C4-2B (cell line): ENCODE measurements at regions not wholly inside any gene's neighbourhood (a gene's known extent, or its start where the extent isn't known, plus 50 kb on each side); places are given as distances from the start of the nearest gene placed in this dataset.

Experiments
- H3K27ac ChIP-seq: fragments of 450-650 bp; 2 replicates; pipeline ENCODE4 v1.5.1; 2017
- CTCF ChIP-seq: fragments of 450-650 bp; conservative IDR thresholded peaks from 2 replicates; pipeline ENCODE4 v1.5.1; 2017; ENCODE audit warnings: mild to moderate bottlenecking
- ZFX ChIP-seq: fragments of 450-650 bp; IDR thresholded peaks from 2 replicates; pipeline ENCODE4 v1.6.1; 2017

- TF ChIP-seq CTCF (no peak), ZFX (no peak)
- H3K27ac ChIP-seq = no peak overlapping the region
Observed at GRCh38 chr12:75707983-75708382, 196.6 kb upstream of the KRR1 start.

GRCh38 chr12:75706786-75707605 lies 195.6 kb upstream of the KRR1 start:
- no peak overlapping the region for H3K27ac ChIP-seq
- TF ChIP-seq ZFX (no peak), CTCF (no peak)

DNA sequence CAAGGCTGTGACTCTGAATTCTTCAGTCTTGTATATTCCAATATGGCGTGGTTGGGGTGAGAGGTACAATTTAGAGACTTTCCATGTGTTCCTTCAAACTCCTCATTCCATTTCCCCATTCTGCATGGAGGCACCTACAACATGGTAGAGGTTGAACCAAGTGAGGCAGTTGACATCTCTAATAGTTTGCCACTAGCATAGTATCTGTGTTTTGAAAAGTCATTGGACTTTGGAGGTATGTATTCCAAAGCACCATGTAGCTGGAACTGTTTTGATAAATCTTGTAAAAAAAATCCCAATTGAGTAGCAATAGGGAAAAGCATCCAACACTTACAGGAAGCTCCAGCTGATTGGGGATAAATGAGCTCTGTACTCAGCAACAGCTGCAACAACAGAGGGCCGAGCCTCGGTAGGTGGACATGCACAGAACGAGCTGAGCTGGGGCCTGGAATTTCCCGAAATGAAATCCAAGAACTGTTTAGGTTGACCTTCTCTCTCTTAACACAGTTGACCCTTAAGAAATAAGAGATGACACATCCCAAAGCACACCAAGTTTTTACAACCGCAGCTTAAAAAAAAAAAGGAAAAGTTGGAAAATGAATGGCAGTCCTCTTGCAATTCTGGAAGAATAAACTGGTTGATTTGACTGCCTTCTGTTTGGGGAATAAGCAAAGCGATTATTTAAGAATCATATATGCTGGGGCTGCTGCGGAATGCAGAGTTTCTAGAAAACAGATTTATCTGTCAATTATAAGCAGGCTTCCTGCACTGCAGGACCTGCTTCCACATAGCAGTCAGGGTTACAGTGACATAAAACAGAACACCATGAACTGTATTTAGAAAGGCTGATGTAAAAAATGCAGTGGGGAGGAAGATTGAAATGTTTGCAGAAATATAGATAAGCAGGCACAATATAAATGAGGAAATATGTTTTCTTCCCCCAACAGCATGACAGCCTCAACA lies 194.6 kb upstream of the KRR1 start:
- no peak overlapping the region for H3K27ac ChIP-seq
- TF ChIP-seq CTCF = no peak
- no peak for TF ChIP-seq ZFX

DNA sequence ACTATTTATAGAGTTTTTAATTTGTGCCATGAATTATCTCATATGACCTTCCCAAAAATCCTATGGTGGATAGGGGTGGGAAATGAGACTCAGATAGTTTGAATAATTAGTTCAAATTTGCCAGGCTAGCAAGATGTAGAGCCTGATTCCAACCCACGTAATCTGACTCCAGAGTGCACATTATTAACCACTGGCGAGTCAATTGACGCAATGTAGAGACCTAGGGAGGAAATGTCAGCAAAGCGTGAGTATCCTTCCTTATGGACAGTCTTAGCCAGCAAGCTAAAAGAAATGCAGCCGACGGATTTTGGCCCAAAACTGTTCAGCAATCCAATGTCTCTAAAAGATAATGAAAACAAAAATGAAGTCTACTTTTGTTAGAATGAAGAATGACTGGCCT lies 193.3 kb upstream of the KRR1 start:
- TF ChIP-seq CTCF (no peak), ZFX (no peak)
- H3K27ac ChIP-seq = no peak overlapping the region

DNA sequence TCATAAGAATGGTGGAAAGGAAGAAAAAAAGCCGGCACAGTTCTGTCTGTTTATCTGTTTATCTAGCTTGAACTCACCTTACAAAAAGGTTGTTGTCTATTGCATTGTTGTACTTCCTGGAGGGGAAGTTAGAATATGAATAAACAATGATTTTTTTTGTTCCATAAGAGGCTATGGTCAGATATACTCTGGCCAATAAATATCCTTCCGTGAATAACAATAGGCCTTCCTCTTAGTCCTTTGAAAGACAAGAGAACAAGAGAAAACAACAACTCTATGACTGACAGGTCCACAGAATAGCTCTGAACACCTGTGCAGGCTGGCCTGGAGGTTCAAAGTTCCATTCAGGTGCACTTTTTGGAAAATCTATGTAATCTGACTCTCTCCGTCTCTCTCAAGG lies 192.8 kb upstream of the KRR1 start:
- H3K27ac ChIP-seq = no peak overlapping the region
- TF ChIP-seq ZFX (no peak), CTCF (no peak)

DNA sequence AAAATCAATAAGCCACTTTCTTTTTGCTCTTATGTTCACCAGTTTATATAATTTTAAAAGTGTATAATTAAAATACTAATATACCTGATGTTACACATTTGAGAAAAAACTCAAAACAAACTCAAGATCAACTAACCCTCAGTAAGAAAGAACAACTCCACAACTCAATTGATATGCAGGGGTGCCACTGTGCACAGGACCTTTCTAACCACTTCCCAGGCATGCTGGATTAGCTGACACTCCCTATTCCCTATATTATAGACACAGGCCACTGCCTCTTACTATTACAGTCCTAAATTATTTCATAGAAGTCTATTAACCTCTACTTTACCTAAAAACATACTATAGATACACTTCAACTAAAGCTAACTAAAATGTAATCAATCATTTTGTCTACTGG lies 191.7 kb upstream of the KRR1 start:
- H3K27ac ChIP-seq = no peak overlapping the region
- TF ChIP-seq ZFX = no peak
- no peak for TF ChIP-seq CTCF
